NCI-H446 treated with DMSO at 0.1 percent for 48 hours (cell line): ENCODE measurements at regions not wholly inside any gene's neighbourhood (a gene's known extent, or its start where the extent isn't known, plus 50 kb on each side); places are given as distances from the start of the nearest gene placed in this dataset.
"Not testable (repeated sequence)": the region's sequence is repeated elsewhere in the genome, so short reads cannot be mapped to it uniquely, and the experiment has no call there.

Experiments used
- DNase-seq: peaks from one replicate; lab custom pipeline; 2025; lab: John Stamatoyannopoulos, UW

DNA sequence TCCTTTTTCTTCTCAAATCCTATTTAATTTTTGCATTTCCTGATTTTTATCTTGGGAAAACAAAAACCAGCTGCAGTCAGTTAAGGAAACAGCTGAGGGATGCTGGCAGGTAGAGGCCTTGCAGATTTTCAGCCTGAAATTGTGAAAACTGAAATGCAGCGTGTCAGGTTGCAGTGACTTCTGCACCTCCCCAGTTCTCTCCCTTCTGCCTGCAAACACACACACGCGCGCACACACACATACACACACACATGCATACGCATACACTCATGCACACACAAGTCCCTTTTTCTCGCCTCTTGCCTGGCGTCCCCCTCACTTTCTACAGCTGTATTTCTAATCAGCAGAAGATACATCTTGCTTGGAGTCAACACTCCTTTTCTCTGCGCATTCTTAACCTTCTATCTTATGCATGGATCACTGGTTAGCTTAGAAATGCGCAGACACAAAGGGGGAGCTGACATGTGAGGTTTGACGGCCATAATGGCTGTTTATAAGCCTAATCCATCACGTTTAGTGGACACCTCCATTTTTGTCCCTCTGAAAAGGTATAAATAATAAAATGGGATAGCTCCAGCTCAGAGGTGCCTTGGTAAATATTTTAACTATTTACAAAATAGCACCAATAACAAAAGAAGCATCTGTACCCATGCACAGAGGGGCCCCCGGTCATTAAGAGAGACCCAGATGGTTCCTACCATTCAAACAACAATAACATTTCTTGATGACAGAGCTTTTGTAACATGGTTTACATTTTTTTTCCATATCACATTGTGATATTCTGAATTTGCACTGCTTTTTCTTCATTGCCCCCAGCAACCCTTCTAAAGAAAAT lies 392.1 kb upstream of the SALL1 start:
- DNase-seq: no peak

DNA sequence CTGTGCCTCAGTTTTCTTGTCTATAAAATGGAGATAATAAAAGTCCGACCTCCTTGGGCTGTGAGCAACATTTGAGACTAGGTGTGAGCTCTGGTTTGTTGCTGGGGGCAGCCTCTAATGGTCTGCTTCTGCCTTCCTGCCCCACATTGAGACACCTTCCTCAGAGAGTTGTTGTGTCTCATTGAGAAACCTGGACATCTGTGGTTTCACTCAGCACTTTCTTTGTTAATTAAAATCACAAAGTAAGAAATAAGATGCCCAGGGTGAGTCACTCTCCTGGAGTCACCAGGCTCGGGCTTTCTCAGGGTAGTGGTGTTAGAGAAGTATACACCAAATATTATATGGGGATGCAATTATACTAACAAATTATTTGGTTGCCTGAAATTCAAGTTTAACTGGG lies 389.2 kb upstream of the SALL1 start:
- DNase-seq: no peak

DNA sequence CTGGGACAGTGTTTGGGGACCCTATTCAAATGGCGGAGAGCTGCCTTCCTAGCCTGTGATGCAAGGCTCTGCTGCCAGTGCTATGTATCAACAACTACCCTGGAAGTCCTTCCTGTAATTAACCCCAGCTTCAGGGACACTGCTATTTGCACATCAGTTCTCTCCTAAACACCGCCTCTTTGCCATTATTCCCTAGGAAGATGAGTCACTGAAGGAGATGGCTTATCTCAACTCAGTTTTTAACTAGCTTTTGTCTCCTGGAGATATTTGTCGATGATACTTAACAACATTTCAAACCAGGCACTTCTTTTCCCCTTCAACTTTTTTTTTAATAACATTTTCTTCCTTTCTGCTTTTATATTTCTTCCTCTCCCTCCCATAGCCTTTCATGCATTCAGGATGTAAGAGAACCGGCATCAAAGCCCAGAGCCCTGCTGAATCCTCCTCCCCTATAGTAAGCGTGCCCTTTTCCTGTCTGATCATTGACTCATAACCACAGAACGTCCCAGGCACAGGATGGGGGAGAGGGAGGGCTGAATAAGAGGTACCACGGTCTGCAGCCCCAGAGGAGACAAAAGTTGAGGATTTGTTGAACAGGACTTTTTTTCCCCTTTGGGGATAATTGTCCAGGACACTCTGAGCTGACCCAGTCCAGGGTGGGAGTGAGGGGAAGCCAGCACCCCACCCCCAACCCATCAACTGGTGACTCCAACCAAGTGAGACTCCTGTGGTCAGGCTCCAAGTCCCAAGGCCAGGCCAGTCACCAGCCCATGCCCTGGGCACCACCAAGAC lies 387.8 kb upstream of the SALL1 start:
- no peak for DNase-seq

DNA sequence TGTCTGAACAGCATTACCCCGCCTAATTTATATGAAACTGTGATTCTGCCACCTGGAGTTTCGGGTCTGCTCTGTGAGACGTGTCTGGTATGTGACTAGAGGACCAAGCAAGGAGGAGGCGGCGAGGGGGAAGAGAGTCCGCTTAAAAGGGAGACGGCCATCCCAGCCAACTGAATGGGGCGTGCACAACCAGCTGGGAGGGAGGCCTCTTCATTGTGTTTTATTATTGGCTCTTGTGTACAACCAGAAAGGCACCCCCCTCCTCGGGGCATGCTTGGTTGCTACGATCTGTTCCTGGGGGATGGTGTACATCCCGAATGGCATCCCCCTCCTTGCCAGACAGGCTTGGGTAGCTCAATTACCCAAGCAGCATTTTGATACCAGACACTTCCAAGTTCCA lies 384.5 kb upstream of the SALL1 start:
- no peak for DNase-seq

DNA sequence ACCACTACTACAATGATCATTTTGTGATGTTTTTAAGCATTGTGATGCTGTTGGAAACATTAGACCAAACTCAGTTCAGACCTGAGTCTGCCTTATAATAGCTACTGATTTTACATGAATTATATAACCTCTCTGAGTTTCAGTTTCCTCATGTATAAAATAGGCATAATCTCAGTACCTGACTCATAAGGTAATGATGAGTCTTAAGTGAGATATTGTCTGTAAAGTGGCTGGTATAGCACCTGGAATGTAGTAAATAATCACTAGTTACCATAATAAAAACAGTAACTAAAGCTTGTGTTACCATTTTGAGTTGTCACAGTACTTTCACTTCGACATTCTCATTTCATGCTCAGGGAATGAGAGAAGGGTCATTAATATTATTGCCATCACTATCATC lies 381.5 kb upstream of the SALL1 start:
- DNase-seq: no peak

DNA sequence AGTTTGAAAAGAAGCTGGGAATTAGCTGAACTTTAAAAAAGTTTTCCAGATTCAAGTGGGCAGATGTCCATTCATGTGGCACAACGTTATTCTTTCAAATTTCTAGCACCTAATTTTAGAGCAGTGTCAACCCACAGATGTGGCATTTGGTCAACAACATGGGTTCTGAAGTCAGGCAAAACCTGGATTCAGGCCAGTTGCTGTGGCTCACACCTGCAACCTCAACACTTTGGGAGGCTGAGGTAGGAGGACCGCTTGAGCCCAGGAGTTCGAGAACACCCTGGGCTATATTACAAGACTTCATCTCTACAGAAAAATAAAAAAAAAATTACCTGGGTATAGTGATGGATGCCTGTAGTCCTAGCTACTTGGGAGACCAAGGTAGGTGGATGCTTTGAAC lies 380.2 kb upstream of the SALL1 start:
- no peak for DNase-seq

DNA sequence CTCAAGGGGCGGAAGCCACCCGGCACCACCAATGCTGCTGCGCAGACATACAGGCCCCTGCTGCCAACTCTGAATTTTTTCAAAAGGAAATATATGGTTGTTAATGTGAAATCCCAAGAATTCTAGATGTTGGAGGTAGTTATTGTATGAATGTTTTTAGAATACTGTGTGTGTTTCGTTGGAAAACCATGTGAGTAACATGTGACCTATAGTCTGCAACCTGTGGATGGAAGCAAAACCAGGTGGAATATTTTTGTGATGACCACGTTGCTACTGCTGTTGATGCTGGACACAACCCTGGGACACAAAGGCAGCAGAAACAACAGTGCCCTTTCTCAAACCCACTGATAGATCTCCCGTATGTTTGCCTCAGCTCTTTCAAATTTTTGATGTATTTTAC lies 376.3 kb upstream of the SALL1 start:
- no peak for DNase-seq

DNA sequence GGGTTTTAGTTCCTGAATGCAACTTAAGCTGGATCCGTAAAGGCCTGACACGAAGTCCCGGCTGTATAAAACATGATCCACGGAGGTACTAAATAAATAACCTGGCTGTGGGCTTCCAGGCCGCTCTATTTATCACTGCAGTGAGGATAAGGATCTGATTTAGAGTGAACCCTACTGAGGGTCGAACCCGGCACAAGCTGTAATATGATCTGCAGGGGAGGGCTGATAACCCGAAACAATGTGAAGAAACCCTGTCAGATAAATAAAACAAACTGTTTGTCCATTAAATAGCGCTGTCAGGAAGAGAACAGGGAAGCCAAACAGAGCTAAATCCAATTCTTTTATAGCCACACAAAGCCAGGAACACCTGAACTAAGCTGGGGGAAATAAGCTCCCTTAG lies 375.6 kb upstream of the SALL1 start:
- no peak for DNase-seq

DNA sequence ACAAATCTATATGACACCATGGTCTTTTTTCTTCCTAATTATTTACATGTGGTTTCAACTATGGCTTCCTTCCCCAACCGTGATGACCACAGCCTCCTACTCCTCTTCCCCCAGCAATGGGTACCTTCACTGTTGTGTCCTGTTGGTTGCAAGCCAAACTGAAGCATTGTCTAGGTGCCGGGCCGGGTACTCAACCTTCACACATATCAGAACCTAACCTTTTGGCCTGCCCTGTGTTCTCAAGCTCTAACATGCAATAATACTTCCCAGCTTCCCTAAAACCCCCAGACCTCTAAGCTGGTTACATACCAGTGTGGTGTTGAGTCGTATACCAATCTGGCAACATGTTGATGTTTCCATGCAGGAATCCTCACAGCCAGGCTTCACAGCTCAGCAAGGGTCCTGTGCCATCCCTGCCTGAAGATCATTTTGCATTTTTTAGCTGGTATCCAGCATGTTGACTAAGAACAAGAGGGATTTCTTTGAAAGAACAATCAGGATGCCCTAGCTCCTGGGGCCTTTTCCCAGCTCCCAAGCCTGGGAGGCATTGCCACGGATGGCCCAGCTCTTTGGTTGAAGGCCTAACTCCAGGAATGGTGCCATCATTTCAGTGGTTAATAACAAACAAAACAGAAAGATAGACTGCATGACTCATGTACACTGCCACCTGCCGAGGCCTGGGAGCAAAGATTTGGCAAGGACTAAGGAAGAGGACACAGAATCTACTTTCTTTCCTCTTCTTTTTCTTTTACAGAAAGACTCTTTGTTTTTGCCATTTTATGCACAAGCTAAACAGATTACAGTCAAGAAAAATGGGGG lies 373.7 kb upstream of the SALL1 start:
- DNase-seq: no peak

DNA sequence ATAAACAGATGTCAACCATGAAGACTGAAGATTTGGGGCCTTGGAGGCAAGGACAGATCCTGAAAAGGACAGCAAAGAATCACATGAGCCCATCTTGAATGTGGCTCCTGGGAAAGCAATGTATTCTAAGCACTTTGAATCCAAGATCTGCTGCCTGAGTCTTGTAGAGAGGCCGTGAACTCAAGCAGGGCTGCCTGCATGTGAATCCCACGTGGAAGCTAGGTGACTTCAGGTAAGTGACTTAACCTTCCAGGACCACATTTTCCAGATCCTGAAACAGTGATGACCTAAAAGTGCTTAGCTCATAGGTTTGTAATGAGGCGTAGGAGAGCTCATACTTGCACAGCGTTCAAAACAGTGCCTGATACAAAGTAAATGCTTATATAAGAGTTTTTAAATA lies 373.0 kb upstream of the SALL1 start:
- DNase-seq: no peak

DNA sequence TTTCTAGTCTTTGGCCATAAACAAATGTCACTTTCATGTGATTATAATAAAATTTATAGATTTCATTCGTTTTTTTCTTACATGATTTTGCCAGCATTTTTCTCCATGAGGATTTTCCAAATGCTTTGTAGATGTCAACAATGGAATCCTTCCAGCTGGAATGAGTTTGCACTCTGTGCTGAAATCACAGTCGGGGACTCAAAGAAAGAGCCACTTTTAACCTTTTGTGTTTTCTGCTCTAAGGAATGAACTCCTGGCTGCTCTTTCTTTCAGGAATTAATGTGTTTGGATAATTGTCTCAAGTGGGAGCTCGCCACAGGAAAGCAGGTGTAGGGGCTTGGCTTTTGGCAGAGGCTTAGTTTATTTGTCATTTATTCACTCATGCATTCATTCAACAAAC lies 372.3 kb upstream of the SALL1 start:
- DNase-seq: no peak

DNA sequence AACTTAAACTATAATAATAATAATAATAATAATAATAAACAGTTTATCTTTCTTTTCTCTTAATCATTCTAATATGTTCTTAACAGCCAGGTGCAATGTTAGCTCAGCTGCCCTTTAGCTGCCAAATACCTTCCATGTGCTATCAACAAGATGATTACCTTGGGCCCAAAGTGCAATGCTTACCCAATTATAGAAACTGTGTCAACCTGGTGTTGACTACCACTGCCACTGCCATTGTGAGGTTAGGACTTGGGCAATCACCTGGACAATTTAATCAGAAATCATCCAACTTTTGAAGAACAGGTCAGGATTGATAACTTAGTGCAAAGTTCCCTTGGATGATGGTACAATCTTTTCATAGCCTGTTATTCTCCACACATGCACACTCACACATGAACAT lies 371.8 kb upstream of the SALL1 start:
- DNase-seq: no peak

DNA sequence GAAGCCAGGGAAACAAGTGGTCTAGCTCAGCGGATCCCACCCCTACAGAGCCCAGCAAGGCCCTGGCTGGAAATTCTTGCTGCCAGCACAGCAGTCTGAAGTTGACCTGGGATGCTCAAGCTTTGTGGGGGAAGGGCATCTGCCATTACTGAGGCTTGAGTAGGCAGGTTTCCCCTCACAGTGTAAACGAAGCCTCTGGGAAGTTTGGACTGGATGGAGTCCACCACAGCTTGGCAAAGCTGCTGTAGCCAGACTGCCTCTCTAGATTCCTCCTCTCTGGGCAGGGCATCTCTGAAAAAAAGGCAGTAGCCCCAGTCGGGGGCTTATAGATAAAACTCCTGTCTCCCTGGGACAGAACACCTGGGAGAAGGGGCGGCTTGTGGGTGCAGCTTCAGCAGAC lies 365.9 kb upstream of the SALL1 start:
- DNase-seq: not testable (repeated sequence)

DNA sequence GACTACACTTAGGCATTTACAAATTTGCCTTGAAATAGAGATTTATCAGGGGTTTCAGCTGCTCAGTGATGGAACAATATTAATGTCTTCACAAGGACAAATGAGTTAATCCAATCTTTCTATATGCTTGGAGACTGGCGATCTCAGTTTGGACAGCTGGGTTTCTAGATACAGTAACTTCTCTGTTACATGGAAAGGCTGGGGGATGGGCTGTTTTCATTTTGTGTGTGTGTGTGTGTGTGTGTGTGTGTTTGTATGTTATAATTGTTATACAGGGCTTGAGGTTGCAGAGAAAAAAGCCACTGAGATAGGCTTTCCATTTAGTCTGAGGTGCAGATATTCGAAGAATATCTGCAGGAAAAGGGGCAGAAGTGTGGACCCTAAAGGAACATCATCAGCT lies 359.3 kb upstream of the SALL1 start:
- no peak for DNase-seq

DNA sequence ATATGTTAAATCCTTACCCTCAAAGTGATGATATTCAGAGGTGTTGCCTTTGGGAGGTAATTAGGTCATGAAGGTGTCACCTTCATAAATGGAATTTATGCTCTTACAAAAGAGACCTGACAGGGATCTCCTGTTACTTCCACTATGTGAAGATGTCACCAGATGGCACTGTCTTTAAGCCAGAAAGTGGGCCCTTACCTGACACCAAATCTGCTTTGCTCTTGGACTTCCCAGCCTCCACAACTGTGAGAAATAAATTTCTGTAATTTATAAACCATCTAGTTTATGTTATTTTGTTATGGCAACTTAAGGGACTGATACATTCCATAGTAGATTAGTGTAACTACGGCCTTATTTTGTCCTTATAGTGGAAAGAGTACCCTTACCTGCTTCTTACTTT lies 358.3 kb upstream of the SALL1 start:
- no peak for DNase-seq

DNA sequence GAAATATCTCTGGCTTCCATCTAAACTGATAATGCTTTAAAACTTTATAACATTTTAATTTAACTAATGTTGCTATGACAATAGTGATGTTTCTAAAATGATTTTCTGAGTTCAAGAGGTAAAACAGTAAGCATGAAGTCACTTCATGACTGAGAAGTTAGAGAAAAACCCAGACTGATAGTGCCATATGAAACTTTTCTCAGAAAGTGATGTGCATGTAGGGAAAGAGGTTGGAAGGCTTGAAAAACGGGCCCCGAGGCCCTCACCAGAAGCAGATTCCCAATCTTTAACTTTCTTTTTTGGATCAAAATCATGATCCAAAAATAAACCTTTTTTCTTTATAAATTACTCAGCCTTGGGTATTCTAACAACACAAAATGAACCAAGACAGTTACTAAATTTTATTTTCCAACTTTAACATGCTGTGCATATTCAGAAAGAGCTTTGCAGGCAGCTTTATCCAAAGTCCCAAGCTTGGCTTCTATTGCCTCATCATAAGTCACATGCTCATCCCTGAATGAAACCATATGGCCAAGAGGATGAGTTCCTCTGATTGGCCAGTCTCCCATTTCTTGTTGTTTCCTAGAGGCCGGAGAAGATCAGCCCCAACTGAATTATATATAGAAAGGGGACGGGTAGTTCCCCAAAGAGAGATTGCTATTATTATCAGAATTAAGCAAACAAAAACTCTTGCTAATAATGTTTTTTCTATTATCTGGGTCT lies 357.6 kb upstream of the SALL1 start:
- no peak for DNase-seq

DNA sequence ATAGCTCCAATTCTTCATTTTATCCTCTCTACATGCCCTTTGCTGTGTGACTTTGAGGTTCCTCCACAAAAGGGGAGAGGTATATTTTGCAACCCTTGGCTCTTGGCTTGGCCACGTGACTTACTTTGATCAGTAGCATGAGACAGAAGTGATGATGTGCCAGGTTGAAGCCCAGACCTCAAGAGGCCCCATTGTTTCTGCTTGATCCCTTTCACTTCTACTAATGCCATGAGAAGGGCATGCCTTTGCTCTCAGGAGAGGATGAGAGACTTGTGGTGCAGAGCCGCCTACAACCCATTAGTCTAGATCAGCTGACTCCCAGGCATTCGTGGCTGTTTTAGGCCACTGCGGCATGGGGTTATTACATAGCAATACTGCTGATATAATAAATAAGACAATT lies 356.2 kb upstream of the SALL1 start:
- DNase-seq: no peak

DNA sequence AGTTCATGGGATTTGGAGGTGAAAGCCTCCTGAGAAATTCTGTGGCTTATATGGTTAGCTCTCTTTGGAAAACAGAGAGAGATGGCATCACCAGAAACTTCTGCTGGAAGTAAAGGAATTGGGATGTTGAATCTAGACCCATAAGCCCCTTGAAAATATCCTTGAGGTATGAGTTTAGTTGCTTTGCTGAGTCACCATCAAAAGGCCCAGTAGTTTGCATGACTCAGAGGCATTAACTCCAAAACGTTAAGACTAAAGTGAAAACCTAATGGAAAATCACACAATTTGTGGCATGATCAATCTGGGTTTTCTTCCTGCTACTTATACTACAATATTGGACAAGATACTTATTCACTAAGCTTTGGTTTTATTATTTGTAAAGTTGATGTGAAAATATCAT lies 349.2 kb upstream of the SALL1 start:
- DNase-seq: no peak

DNA sequence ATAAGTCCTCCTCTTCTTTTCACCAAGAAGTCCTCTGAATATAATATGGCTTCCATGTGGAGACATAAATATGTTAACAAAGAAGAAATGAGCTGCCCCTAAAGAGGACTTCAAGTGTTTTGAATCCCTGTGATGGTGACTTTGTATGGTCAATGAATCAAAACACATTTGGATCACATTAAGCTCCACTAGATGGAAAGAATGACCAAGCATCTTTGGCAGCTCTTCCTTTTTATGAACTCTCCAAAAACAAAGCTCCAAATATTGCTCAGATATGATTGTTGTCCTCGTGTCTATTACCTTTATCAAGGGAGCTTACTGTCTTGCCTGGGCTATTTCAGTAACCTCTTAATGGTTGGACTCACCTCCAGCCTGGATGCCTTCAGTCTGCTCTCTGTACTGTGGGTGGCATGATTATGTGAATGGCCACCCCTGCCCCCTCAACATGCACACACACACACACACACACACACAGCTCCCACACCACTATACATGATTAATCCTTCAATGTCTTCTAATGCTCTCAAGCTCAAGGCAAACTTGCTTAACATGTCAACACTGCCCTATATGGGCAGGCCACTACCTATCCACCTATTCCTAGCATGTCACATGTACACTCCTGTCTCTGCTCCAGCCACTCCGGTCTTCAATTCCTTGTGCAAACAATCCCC lies 346.6 kb upstream of the SALL1 start:
- DNase-seq: no peak

DNA sequence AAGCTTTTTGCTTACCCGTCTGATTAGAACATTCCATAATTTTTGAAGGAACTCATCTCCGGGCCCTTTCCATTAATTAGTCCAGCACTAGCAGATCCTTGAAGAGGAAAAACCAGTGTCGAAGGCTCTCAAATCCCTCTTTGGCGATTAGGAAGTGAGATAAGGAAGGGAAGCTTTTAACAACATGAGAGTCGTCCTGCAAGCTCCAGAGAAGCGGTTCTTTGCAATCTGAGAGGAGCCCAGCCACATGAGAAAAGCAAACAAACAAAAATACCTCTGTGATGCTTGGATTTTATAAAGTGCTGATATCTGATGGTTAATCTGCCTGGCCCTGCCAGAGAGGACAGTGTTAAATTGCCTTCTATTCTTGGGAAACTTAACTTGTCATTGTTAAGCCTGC lies 339.8 kb upstream of the SALL1 start:
- DNase-seq: no peak

DNA sequence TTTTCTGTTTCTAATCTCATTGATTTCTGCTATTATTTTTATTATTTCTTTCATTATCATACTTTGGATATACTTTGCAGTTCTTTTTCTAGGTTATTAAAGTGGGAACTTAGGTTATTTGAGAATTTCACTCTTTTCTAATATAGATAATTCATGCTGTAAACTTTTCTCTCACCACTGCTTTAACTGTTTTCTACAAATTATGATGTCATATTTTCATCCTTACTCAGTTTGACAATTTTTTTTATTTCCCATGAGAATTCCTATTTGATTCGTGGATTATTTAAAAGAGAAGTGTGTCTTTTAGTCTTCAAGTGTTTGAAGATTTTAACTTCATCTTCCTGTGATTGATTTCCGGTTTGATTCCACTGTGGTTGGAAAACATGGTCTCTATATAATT lies 336.8 kb upstream of the SALL1 start:
- DNase-seq: no peak
